H1 (cell line): ENCODE measurements at regions not wholly inside any gene's neighbourhood (a gene's known extent, or its start where the extent isn't known, plus 50 kb on each side); places are given as distances from the start of the nearest gene placed in this dataset.

ENCODE experiments used
- BACH1 ChIP-seq: IDR thresholded peaks from 2 replicates; pipeline ENCODE4 v1.6.1; 2012; ENCODE audit warnings: low read length, improper control_type of control experiment
- NANOG ChIP-seq: IDR thresholded peaks from 2 replicates; pipeline ENCODE4 v1.6.1; 2011; ENCODE audit warnings: low read length, low read depth, mild to moderate bottlenecking, inconsistent platforms; ENCODE audit not compliant: insufficient read depth, poor library complexity, severe bottlenecking
- TF ChIP-seq, protein P1 (sequence below): fragments of 300-600 bp; sonication (generic); IDR thresholded peaks from 2 replicates; pipeline ENCODE4 v1.7.1; 2012; ENCODE audit warnings: low read length, moderate library complexity, mild to moderate bottlenecking, inconsistent platforms; ENCODE audit not compliant: insufficient replicate concordance

DNA sequence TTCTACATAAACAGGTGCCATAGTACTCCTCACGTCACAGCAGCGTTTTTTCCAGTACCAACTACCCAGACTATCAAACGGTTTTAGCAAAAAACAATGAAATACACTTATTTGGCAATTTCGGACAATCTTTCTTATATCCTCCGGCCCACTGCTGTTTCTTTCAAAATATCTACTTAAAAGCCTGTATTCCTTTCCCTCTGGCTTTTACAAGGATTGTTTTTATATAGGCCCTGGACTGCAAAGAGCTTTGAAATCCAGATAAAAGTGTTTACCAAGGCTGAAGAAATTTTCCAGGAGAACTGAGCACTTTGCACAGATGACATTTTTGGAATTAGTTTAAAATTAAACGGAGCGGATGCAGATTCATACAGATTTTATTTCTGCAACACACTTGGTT is 255.9 kb upstream of the STARD13 start (continued):
- TF ChIP-seq, protein P1, sequence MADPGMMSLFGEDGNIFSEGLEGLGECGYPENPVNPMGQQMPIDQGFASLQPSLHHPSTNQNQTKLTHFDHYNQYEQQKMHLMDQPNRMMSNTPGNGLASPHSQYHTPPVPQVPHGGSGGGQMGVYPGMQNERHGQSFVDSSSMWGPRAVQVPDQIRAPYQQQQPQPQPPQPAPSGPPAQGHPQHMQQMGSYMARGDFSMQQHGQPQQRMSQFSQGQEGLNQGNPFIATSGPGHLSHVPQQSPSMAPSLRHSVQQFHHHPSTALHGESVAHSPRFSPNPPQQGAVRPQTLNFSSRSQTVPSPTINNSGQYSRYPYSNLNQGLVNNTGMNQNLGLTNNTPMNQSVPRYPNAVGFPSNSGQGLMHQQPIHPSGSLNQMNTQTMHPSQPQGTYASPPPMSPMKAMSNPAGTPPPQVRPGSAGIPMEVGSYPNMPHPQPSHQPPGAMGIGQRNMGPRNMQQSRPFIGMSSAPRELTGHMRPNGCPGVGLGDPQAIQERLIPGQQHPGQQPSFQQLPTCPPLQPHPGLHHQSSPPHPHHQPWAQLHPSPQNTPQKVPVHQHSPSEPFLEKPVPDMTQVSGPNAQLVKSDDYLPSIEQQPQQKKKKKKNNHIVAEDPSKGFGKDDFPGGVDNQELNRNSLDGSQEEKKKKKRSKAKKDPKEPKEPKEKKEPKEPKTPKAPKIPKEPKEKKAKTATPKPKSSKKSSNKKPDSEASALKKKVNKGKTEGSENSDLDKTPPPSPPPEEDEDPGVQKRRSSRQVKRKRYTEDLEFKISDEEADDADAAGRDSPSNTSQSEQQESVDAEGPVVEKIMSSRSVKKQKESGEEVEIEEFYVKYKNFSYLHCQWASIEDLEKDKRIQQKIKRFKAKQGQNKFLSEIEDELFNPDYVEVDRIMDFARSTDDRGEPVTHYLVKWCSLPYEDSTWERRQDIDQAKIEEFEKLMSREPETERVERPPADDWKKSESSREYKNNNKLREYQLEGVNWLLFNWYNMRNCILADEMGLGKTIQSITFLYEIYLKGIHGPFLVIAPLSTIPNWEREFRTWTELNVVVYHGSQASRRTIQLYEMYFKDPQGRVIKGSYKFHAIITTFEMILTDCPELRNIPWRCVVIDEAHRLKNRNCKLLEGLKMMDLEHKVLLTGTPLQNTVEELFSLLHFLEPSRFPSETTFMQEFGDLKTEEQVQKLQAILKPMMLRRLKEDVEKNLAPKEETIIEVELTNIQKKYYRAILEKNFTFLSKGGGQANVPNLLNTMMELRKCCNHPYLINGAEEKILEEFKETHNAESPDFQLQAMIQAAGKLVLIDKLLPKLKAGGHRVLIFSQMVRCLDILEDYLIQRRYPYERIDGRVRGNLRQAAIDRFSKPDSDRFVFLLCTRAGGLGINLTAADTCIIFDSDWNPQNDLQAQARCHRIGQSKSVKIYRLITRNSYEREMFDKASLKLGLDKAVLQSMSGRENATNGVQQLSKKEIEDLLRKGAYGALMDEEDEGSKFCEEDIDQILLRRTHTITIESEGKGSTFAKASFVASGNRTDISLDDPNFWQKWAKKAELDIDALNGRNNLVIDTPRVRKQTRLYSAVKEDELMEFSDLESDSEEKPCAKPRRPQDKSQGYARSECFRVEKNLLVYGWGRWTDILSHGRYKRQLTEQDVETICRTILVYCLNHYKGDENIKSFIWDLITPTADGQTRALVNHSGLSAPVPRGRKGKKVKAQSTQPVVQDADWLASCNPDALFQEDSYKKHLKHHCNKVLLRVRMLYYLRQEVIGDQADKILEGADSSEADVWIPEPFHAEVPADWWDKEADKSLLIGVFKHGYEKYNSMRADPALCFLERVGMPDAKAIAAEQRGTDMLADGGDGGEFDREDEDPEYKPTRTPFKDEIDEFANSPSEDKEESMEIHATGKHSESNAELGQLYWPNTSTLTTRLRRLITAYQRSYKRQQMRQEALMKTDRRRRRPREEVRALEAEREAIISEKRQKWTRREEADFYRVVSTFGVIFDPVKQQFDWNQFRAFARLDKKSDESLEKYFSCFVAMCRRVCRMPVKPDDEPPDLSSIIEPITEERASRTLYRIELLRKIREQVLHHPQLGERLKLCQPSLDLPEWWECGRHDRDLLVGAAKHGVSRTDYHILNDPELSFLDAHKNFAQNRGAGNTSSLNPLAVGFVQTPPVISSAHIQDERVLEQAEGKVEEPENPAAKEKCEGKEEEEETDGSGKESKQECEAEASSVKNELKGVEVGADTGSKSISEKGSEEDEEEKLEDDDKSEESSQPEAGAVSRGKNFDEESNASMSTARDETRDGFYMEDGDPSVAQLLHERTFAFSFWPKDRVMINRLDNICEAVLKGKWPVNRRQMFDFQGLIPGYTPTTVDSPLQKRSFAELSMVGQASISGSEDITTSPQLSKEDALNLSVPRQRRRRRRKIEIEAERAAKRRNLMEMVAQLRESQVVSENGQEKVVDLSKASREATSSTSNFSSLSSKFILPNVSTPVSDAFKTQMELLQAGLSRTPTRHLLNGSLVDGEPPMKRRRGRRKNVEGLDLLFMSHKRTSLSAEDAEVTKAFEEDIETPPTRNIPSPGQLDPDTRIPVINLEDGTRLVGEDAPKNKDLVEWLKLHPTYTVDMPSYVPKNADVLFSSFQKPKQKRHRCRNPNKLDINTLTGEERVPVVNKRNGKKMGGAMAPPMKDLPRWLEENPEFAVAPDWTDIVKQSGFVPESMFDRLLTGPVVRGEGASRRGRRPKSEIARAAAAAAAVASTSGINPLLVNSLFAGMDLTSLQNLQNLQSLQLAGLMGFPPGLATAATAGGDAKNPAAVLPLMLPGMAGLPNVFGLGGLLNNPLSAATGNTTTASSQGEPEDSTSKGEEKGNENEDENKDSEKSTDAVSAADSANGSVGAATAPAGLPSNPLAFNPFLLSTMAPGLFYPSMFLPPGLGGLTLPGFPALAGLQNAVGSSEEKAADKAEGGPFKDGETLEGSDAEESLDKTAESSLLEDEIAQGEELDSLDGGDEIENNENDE, result no peak
- no peak for TF ChIP-seq NANOG
- TF ChIP-seq BACH1, result no peak
